GM12878 (cell line): ENCODE measurements at regions not wholly inside any gene's neighbourhood (a gene's known extent, or its start where the extent isn't known, plus 50 kb on each side); places are given as distances from the start of the nearest gene placed in this dataset.

Source experiments
- BRCA1 ChIP-seq: IDR thresholded peaks from 2 replicates; pipeline ENCODE4 v1.6.1; 2011; ENCODE audit warnings: low read depth, low read length, improper control_type of control experiment
- SREBF2 ChIP-seq: IDR thresholded peaks from 2 replicates; pipeline ENCODE4 v1.6.1; 2012; ENCODE audit warnings: mild to moderate bottlenecking, low read length
- TCF12 ChIP-seq: IDR thresholded peaks from 2 replicates; pipeline ENCODE4 v1.6.1; 2011; ENCODE audit warnings: low read depth, mild to moderate bottlenecking, low read length
- TF ChIP-seq, protein P1 (sequence below): fragments of 450-650 bp; IDR thresholded peaks from 2 replicates; pipeline ENCODE4 v1.6.1; 2017; ENCODE audit warnings: mild to moderate bottlenecking, moderate library complexity

DNA sequence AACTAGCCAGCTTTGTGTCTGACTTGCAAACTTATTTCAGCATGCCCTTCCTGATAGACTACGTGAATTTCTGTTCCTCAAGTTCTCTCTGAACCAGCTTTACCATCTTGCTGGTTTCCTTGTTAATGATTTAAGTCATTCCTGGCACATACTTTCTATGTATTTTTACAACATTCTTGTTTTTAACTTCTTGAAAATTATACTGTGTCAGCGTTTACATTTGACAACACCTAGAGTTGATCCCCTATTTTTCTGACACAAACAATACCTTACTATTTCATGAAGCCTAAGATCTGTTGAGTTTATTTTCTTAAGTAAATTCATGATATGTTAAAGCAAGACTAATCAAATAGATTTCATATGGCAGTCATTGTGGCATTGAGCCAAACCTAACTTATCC lies 686.3 kb downstream of the XPNPEP1 start:
- TF ChIP-seq BRCA1: no peak
- TF ChIP-seq, protein P1, sequence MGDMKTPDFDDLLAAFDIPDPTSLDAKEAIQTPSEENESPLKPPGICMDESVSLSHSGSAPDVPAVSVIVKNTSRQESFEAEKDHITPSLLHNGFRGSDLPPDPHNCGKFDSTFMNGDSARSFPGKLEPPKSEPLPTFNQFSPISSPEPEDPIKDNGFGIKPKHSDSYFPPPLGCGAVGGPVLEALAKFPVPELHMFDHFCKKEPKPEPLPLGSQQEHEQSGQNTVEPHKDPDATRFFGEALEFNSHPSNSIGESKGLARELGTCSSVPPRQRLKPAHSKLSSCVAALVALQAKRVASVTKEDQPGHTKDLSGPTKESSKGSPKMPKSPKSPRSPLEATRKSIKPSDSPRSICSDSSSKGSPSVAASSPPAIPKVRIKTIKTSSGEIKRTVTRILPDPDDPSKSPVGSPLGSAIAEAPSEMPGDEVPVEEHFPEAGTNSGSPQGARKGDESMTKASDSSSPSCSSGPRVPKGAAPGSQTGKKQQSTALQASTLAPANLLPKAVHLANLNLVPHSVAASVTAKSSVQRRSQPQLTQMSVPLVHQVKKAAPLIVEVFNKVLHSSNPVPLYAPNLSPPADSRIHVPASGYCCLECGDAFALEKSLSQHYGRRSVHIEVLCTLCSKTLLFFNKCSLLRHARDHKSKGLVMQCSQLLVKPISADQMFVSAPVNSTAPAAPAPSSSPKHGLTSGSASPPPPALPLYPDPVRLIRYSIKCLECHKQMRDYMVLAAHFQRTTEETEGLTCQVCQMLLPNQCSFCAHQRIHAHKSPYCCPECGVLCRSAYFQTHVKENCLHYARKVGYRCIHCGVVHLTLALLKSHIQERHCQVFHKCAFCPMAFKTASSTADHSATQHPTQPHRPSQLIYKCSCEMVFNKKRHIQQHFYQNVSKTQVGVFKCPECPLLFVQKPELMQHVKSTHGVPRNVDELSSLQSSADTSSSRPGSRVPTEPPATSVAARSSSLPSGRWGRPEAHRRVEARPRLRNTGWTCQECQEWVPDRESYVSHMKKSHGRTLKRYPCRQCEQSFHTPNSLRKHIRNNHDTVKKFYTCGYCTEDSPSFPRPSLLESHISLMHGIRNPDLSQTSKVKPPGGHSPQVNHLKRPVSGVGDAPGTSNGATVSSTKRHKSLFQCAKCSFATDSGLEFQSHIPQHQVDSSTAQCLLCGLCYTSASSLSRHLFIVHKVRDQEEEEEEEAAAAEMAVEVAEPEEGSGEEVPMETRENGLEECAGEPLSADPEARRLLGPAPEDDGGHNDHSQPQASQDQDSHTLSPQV: no peak
- TF ChIP-seq SREBF2: no peak
- no peak for TF ChIP-seq TCF12
